ENCODE measurements at regions not wholly inside any gene's neighbourhood (a gene's known extent, or its start where the extent isn't known, plus 50 kb on each side); places are given as distances from the start of the nearest gene placed in this dataset.

DNA sequence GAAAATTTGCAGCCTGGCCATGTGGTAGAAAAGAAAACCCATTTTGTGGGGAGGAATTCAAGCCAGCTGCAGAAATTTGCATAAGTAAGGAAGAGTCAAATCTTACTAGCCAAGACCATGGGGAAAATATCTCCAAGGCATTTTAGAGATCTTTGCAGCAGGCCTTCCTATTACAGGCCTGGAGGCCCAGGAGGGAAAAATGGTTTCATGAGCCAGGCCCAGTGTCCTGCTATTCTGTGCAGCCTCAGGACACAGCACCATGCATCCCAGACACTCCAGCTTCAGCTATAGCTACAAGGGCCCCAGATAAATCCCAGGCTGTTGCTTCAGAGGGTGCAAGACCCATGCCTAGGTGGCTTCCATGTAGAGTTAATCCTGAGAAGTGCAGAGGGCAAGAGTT lies 1590.1 kb upstream of the PRR20A start:
- Histone ChIP-seq H3K4me3 (replicated peaks; ENCODE audit: low read depth, low read length) (no peak overlapping the region), H3K36me3 (ENCODE audit: control insufficient read depth, insufficient read depth, low read length) (no peaks in the 10 kb centered on the region), H3K27me3 (replicated peaks; ENCODE audit: control insufficient read depth, insufficient read depth, low read length) (no peaks in the 10 kb centered on the region)
- TF ChIP-seq, protein P1, sequence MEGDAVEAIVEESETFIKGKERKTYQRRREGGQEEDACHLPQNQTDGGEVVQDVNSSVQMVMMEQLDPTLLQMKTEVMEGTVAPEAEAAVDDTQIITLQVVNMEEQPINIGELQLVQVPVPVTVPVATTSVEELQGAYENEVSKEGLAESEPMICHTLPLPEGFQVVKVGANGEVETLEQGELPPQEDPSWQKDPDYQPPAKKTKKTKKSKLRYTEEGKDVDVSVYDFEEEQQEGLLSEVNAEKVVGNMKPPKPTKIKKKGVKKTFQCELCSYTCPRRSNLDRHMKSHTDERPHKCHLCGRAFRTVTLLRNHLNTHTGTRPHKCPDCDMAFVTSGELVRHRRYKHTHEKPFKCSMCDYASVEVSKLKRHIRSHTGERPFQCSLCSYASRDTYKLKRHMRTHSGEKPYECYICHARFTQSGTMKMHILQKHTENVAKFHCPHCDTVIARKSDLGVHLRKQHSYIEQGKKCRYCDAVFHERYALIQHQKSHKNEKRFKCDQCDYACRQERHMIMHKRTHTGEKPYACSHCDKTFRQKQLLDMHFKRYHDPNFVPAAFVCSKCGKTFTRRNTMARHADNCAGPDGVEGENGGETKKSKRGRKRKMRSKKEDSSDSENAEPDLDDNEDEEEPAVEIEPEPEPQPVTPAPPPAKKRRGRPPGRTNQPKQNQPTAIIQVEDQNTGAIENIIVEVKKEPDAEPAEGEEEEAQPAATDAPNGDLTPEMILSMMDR (IDR thresholded peaks at IDR 0.05; ENCODE audit: insufficient read depth, low read length, poor library complexity, severe bottlenecking): no peak
- no peak for DNase-seq (ENCODE audit: extremely low read depth, insufficient read length)

DNA sequence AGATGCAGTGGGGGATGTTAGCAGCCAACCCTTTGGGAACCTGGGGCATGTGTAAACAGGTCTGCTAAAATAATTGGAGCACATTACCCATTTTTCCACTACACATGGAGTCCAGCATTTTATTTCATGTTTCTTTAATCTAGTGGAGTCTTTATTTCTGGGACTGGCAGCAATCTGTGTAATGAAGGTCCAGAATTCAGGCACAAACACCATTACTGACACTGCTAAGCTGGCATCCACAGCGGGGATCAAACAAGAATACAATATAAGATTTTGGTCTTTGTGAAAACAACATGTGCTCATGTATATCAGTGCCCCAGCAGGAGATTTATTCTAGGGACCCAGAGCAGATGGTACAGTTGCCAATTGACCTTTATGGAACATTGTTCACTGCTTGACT lies 1587.0 kb upstream of the PRR20A start:
- TF ChIP-seq, protein P1 (IDR thresholded peaks at IDR 0.05; ENCODE audit: insufficient read depth, low read length, poor library complexity, severe bottlenecking): no peak
- H3K4me3 ChIP-seq (replicated peaks; ENCODE audit: low read depth, low read length): no peak overlapping the region
- DNase-seq (ENCODE audit: extremely low read depth, insufficient read length): no peak

DNA sequence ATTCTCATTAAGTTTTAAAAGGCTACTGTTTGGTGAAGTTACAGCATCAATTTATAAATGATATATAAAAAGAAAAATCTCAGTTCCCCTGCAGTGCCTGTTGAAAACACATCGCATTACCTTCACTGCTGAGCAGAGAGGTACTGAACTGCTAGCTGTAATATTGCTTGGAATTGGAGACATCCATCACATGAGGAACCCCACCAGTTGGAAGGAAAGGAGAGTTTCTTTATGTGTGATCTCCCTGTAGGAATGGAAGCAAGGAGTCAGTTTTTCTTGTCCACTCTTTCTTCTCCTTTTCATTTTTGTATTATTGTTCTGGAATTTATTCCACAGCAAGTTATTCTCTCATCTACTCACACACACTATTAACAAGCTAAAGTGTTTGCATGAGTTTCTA lies 1586.0 kb upstream of the PRR20A start:
- Histone ChIP-seq H3K27me3 (replicated peaks; ENCODE audit: control insufficient read depth, insufficient read depth, low read length) (no peaks in the 10 kb centered on the region), H3K36me3 (ENCODE audit: control insufficient read depth, insufficient read depth, low read length) (no peaks in the 10 kb centered on the region), H3K4me3 (replicated peaks; ENCODE audit: low read depth, low read length) (no peak overlapping the region)
- DNase-seq (ENCODE audit: extremely low read depth, insufficient read length): no peak
- TF ChIP-seq, protein P1 (IDR thresholded peaks at IDR 0.05; ENCODE audit: insufficient read depth, low read length, poor library complexity, severe bottlenecking): no peak

More for the DNA sequence above, 1587.0 kb upstream of the PRR20A start:
- no peaks in the 10 kb centered on the region for H3K27me3 ChIP-seq (replicated peaks; ENCODE audit: control insufficient read depth, insufficient read depth, low read length)
- no peaks in the 10 kb centered on the region for H3K36me3 ChIP-seq (ENCODE audit: control insufficient read depth, insufficient read depth, low read length)

DNA sequence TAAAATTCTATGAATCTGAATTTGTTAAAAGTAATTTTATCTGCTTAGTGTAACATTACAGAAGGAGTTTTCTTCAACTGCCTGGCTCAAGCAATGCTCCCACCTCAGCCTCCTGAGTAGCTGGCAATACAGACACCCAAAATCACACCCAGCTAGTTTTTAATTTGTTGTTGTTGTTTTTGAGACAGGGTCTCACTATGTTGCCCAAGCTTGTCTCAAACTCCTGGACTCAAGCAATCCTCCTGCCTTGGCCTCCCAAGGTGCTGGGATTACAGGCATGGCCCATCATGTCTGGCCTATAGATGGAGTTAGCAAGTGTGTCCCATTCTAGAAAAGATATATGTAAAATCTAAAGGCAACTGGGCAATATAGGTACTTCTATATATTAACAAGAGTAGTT lies 1580.4 kb upstream of the PRR20A start:
- TF ChIP-seq, protein P1 (IDR thresholded peaks at IDR 0.05; ENCODE audit: insufficient read depth, low read length, poor library complexity, severe bottlenecking): no peak
- H3K27me3 ChIP-seq (replicated peaks; ENCODE audit: control insufficient read depth, insufficient read depth, low read length): no peaks in the 10 kb centered on the region
- H3K36me3 ChIP-seq (ENCODE audit: control insufficient read depth, insufficient read depth, low read length): no peaks in the 10 kb centered on the region
- H3K4me3 ChIP-seq (replicated peaks; ENCODE audit: low read depth, low read length): no peak overlapping the region
- DNase-seq (ENCODE audit: extremely low read depth, insufficient read length): no peak

DNA sequence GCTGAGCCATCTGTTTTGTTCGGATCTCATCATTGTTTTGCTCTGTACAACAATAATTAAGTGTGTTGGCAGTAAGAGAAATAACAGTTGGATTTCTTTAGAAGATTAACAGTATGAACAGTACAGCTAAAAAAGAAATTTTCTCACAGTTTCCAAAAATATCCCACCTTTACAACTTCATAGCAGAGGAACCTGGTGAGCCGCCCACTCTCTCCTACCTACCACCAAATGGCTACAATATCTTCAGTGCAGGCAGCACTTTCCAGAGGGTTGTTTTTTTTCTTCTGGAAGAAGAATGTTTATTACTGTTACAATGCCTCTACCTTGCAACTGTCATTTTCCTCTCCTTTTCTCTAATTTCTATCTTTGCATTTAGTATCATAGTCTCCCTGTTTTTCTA lies 1577.5 kb upstream of the PRR20A start:
- H3K36me3 ChIP-seq (ENCODE audit: control insufficient read depth, insufficient read depth, low read length): no peaks in the 10 kb centered on the region
- H3K4me3 ChIP-seq (replicated peaks; ENCODE audit: low read depth, low read length): no peak overlapping the region
- H3K27me3 ChIP-seq (replicated peaks; ENCODE audit: control insufficient read depth, insufficient read depth, low read length): no peaks in the 10 kb centered on the region
- TF ChIP-seq, protein P1 (IDR thresholded peaks at IDR 0.05; ENCODE audit: insufficient read depth, low read length, poor library complexity, severe bottlenecking): no peak
- no peak for DNase-seq (ENCODE audit: extremely low read depth, insufficient read length)

DNA sequence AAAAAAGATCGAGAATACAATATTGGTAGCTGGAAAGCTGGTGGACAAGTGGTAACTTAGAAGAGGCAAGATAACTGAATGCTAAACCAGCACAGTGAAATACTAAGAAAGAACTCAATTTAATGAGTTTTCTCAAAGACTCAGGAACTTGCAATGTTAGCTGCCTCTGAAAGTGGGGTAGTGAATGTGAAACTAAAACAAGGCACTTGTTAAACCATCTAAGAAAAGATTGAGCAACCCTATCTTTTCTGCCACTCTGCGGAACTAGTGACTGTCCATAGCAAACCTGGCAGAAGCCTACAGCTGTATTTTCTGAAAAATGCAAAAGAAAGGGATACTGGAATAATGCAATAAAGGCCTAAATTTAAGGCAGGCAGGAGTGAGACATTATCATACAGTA lies 1574.4 kb upstream of the PRR20A start:
- no peak for DNase-seq (ENCODE audit: extremely low read depth, insufficient read length)
- Histone ChIP-seq H3K4me3 (replicated peaks; ENCODE audit: low read depth, low read length) (no peak overlapping the region), H3K36me3 (ENCODE audit: control insufficient read depth, insufficient read depth, low read length) (no peaks in the 10 kb centered on the region), H3K27me3 (replicated peaks; ENCODE audit: control insufficient read depth, insufficient read depth, low read length) (no peaks in the 10 kb centered on the region)
- TF ChIP-seq, protein P1 (IDR thresholded peaks at IDR 0.05; ENCODE audit: insufficient read depth, low read length, poor library complexity, severe bottlenecking): no peak

All from GM06990 (cell line).